ENCODE measurements at regions not wholly inside any gene's neighbourhood (a gene's known extent, or its start where the extent isn't known, plus 50 kb on each side); places are given as distances from the start of the nearest gene placed in this dataset.

GRCh38 chr6:80907831-80908230, 801.4 kb downstream of the BCKDHB start:
- TF ChIP-seq SPI1 (IDR thresholded peaks at IDR 0.05; ENCODE audit: low read depth, low read length): no peak
- no peak for TF ChIP-seq POLR2A (IDR thresholded peaks at IDR 0.05; ENCODE audit: low read depth, low read length)
- no peak for TF ChIP-seq POLR2AphosphoS5 (IDR thresholded peaks at IDR 0.05; ENCODE audit: low read depth, low read length)
- TF ChIP-seq TAF1 (IDR thresholded peaks at IDR 0.05; ENCODE audit: low read depth, low read length): no peak
- TF ChIP-seq PAX5 (IDR thresholded peaks at IDR 0.05; ENCODE audit: insufficient read depth, low read length, severe bottlenecking): no peak

Data from GM12891 (cell line).